Panc1 (cell line): ENCODE measurements at regions not wholly inside any gene's neighbourhood (a gene's known extent, or its start where the extent isn't known, plus 50 kb on each side); places are given as distances from the start of the nearest gene placed in this dataset.

ENCODE experiments used
- ATAC-seq: fragments of 200-7000 bp; cut with Tn5 transposase; 2 replicates; pipeline ENCODE4 v1.9.1; 2020; ENCODE audit warnings: mild to moderate bottlenecking, moderate library complexity
- BruUV-seq: library from RNA; stranded (reverse); fragments of 400-500 nt; replicated peaks from 2 replicates; lab custom pipeline; 2021; lab: Mats Ljungman, UMichigan
- CTCF ChIA-PET: fragments of 300-600 bp; sonication (Branson Sonifier 250); formaldehyde crosslinking; loops from one replicate; lab custom pipeline; 2022; ENCODE audit warnings: antibody characterized with exemption; lab: Charles Lee
- POLR2A ChIA-PET: fragments of 300-600 bp; sonication (Branson Sonifier 250); formaldehyde crosslinking; loops from one replicate; lab custom pipeline; 2022; ENCODE audit warnings: antibody characterized with exemption; lab: Charles Lee
- DNase-seq: peaks from one replicate; pipeline ENCODE4 v3.0.0-alpha.2; 2010; ENCODE audit warnings: low read depth, low spot score
- H3K27ac ChIP-seq: 2 replicates; pipeline ENCODE4 v1.5.1; 2011; ENCODE audit warnings: mild to moderate bottlenecking, low read length, inconsistent platforms
- H3K27me3 ChIP-seq: fragments of 200-500 bp; sonication (Bioruptor generic); 2 replicates; pipeline ENCODE4 v1.6.0; 2014; ENCODE audit warnings: low read length, inconsistent platforms; ENCODE audit not compliant: control insufficient read depth, insufficient read depth
- H3K36me3 ChIP-seq: fragments of 200-500 bp; sonication (Bioruptor generic); 2 replicates; pipeline ENCODE4 v1.5.1; 2014; ENCODE audit warnings: inconsistent platforms, mild to moderate bottlenecking, low read length, moderate library complexity; ENCODE audit not compliant: control insufficient read depth, insufficient read depth
- H3K4me1 ChIP-seq: 2 replicates; pipeline ENCODE4 v1.5.1; 2011; ENCODE audit warnings: inconsistent platforms, mild to moderate bottlenecking, low read length, moderate library complexity; ENCODE audit not compliant: control insufficient read depth, insufficient read depth
- H3K4me3 ChIP-seq, 2 experiments: 2 replicates each; pipeline ENCODE4 v1.5.1; 2011 to 2012; ENCODE audit warnings: low read depth in 2 of 2, low read length in 2 of 2, mild to moderate bottlenecking in 2 of 2, inconsistent platforms in 1 of 2, moderate library complexity in 1 of 2
- H3K9me3 ChIP-seq: fragments of 200-500 bp; sonication (Bioruptor generic); 2 replicates; pipeline ENCODE4 v1.5.1; 2014; ENCODE audit warnings: low read depth, mild to moderate bottlenecking, inconsistent platforms, low read length, moderate library complexity; ENCODE audit not compliant: control insufficient read depth, insufficient read depth
- POLR2AphosphoS5 ChIP-seq: IDR thresholded peaks from 2 replicates; pipeline ENCODE4 v1.6.1; 2012; ENCODE audit warnings: mild to moderate bottlenecking, low read depth, low read length, moderate library complexity
- REST ChIP-seq, 2 experiments: IDR thresholded peaks; 2 replicates each; pipeline ENCODE4 v1.6.1; 2011 to 2012; ENCODE audit warnings: low read depth in 2 of 2, control low read depth in 1 of 2, low read length in 1 of 2, mild to moderate bottlenecking in 1 of 2, moderate library complexity in 1 of 2; ENCODE audit not compliant: insufficient read depth in 1 of 2
- SIN3A ChIP-seq: IDR thresholded peaks from 2 replicates; pipeline ENCODE4 v1.6.1; 2012; ENCODE audit warnings: low read depth, mild to moderate bottlenecking, low read length, moderate library complexity, borderline replicate concordance; ENCODE audit not compliant: insufficient read depth
- TCF7L2 ChIP-seq: IDR thresholded peaks from 2 replicates; pipeline ENCODE4 v1.6.1; 2011; ENCODE audit warnings: mild to moderate bottlenecking, low read depth, low read length, inconsistent platforms
- in situ Hi-C: cut with HindIII; loops from 2 replicates; pipeline ENCODE4 v1.10.0; 2016; ENCODE audit warnings: low sequenced_read_pairs, low pct_unique_long_range_greater_than_20kb
- intact Hi-C: fragments of 100-400 bp; cut with micrococcal nuclease; formaldehyde crosslinking; loops from one replicate; pipeline ENCODE4 v1.10.0; 2022; ENCODE audit not compliant: unreplicated experiment
- TF ChIP-seq, protein P1 (sequence below): fragments of 450-650 bp; IDR thresholded peaks from 2 replicates; pipeline ENCODE4 v1.5.1; 2017; ENCODE audit warnings: mild to moderate bottlenecking

DNA sequence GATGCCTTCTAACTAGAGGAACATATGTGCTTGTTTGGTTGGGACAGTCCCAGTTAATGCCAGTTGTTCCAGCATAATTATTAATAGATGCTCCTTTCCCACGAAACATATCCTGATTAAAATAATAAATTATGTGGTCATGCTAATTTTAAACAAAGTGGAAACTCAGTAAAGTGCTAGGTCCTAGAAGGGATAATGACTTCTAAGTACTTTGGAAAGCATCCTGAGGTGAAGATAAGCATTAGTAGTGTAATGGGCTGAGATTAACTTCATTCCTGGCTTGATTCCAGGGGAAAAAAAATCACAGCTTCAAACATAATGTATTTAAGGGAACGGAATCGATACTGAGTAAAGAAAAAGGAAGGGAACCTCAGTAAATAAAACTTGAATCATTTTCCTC is 213.7 kb upstream of the SNX2 start:
- Histone ChIP-seq H3K4me1 (no peaks in the 10 kb centered on the region), H3K27ac (no peak overlapping the region), H3K27me3 (no peaks in the 10 kb centered on the region; the same call in 1 of the 2 replicates), H3K9me3 (no peaks in the 10 kb centered on the region), H3K4me3 (no peak overlapping the region), H3K36me3 (no peaks in the 10 kb centered on the region)
- DNase-seq (no peak), ATAC-seq (no peak)
- intact Hi-C loops (no loop called here), in situ Hi-C loops (no loop called here)
- POLR2A ChIA-PET, result no interaction called here
- BruUV-seq, result no TSS peak
- TF ChIP-seq TCF7L2, result no peak
- no peak for TF ChIP-seq SIN3A
- TF ChIP-seq, protein P1, sequence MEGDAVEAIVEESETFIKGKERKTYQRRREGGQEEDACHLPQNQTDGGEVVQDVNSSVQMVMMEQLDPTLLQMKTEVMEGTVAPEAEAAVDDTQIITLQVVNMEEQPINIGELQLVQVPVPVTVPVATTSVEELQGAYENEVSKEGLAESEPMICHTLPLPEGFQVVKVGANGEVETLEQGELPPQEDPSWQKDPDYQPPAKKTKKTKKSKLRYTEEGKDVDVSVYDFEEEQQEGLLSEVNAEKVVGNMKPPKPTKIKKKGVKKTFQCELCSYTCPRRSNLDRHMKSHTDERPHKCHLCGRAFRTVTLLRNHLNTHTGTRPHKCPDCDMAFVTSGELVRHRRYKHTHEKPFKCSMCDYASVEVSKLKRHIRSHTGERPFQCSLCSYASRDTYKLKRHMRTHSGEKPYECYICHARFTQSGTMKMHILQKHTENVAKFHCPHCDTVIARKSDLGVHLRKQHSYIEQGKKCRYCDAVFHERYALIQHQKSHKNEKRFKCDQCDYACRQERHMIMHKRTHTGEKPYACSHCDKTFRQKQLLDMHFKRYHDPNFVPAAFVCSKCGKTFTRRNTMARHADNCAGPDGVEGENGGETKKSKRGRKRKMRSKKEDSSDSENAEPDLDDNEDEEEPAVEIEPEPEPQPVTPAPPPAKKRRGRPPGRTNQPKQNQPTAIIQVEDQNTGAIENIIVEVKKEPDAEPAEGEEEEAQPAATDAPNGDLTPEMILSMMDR, result no peak
- no peak for TF ChIP-seq POLR2AphosphoS5
- no peak for TF ChIP-seq REST (IDR thresholded peaks at IDR 0.05; ENCODE audit: insufficient read depth in 1 of 2, low read depth in 2 of 2, low read length in 1 of 2)
- CTCF ChIA-PET, result no interaction called here

- in situ Hi-C loops, result no loop called here
- ChIA-PET POLR2A (interaction anchor here (0.7 kb wide), 1 partner anchor 17 kb away, joined by 3 read pairs; no protein-coding TSS in a partner anchor), CTCF (no interaction called here)
- TF ChIP-seq SIN3A, result no peak
- TF ChIP-seq REST (IDR thresholded peaks at IDR 0.05; ENCODE audit: insufficient read depth in 1 of 2, low read depth in 2 of 2, low read length in 1 of 2), result no peak
- Histone ChIP-seq H3K4me1 (no peaks in the 10 kb centered on the region), H3K9me3 (no peaks in the 10 kb centered on the region), H3K27ac (no peak overlapping the region), H3K27me3 (no peaks in the 10 kb centered on the region; the same call in 1 of the 2 replicates), H3K36me3 (no peaks in the 10 kb centered on the region), H3K4me3 (no peak overlapping the region)
- intact Hi-C loops, result no loop called here
- DNase-seq, result no peak
- ATAC-seq, result no peak
- BruUV-seq, result no TSS peak
Observed at GRCh38 chr5:122565331-122565730, 209.5 kb upstream of the SNX2 start.
